HepG2 (cell line): ENCODE measurements at regions not wholly inside any gene's neighbourhood (a gene's known extent, or its start where the extent isn't known, plus 50 kb on each side); places are given as distances from the start of the nearest gene placed in this dataset.

Experiments used
- ATAC-seq: fragments of 200-7000 bp; cut with Tn5 transposase; 3 replicates; pipeline ENCODE4 v1.9.1; 2020; ENCODE audit warnings: mild to moderate bottlenecking, moderate library complexity
- BruUV-seq: library from RNA; stranded (reverse); fragments of 400-500 nt; replicated peaks from 2 replicates; lab custom pipeline; 2021; lab: Mats Ljungman, UMichigan
- CTCF ChIA-PET: fragments of 300-600 bp; formaldehyde crosslinking; extraction: SDS; loops from one replicate; lab custom pipeline; 2021; ENCODE audit warnings: low total read pairs, inconsistent platforms, low intra/inter-chr PET ratio; lab: Yijun Ruan, JAX
- POLR2A ChIA-PET: fragments of 350-600 bp; sonication (Branson Sonifier 250); formaldehyde crosslinking; loops from one replicate; lab custom pipeline; 2020; ENCODE audit warnings: antibody characterized with exemption, inconsistent platforms; lab: Yijun Ruan, JAX
- DNase-seq: peaks from one replicate; pipeline ENCODE4 v3.0.0-alpha.2; 2015; ENCODE audit warnings: low spot score
- FAIRE-seq: peaks from 3 replicates; lab custom pipeline; 2011; peaks lifted over from hg19 to GRCh38; lab: Jason Lieb, UNC
- H2AFZ ChIP-seq: one replicate; pipeline ENCODE4 v1.6.1; 2011; ENCODE audit warnings: low read length, inconsistent platforms
- H3K27ac ChIP-seq: fragments of 300-600 bp; 3 replicates; pipeline ENCODE4 v1.8.0; 2011; ENCODE audit warnings: mixed run types, mild to moderate bottlenecking, mixed read lengths, low read length, inconsistent platforms; ENCODE audit not compliant: insufficient read depth; ENCODE audit errors: extremely low read length
- H3K27me3 ChIP-seq, 2 experiments: fragments of 200-600 bp in 1 of 2; 2 replicates in 1 of 2; 3 replicates in 1 of 2; pipeline versions ENCODE4 v1.6.0 to v1.8.0; 2011; ENCODE audit warnings: low read length in 2 of 2, mild to moderate bottlenecking in 2 of 2, moderate library complexity in 2 of 2, inconsistent platforms in 1 of 2; ENCODE audit not compliant: insufficient read depth in 2 of 2, control insufficient read depth in 1 of 2
- H3K36me3 ChIP-seq, 2 experiments: fragments of 200-600 bp in 1 of 2; replicated peaks in 1 of 2; 2 replicates in 1 of 2; 3 replicates in 1 of 2; pipeline versions ENCODE4 v1.5.1 to v1.8.0; 2011; ENCODE audit warnings: low read length in 2 of 2, inconsistent platforms in 1 of 2; ENCODE audit not compliant: insufficient read depth in 2 of 2, control insufficient read depth in 1 of 2
- H3K4me1 ChIP-seq: 2 replicates; pipeline ENCODE4 v1.5.1; 2012; ENCODE audit warnings: low read length, inconsistent platforms; ENCODE audit not compliant: insufficient read depth
- H3K4me2 ChIP-seq: 2 replicates; pipeline ENCODE4 v1.6.0; 2011; ENCODE audit warnings: low read depth, low read length, inconsistent platforms
- H3K4me3 ChIP-seq, 3 experiments: fragments of 200-600 bp in 1 of 3; sonication (generic), shearing (Covaris generic) in 1 of 3; replicated peaks in 1 of 3; 2 replicates each; pipeline ENCODE4 v1.5.1; 2011 to 2016; ENCODE audit warnings: low read length in 3 of 3, inconsistent platforms in 2 of 3, low read depth in 2 of 3, mild to moderate bottlenecking in 2 of 3, control low read depth in 1 of 3, mixed read lengths in 1 of 3; ENCODE audit not compliant: insufficient read depth in 1 of 3
- H3K79me2 ChIP-seq: one replicate; pipeline ENCODE4 v1.6.1; 2011; ENCODE audit warnings: low read length, inconsistent platforms; ENCODE audit not compliant: insufficient read depth
- H3K9ac ChIP-seq: 2 replicates; pipeline ENCODE4 v1.6.0; 2011; ENCODE audit warnings: mild to moderate bottlenecking, low read depth, low read length, inconsistent platforms; ENCODE audit not compliant: insufficient read depth
- H3K9me3 ChIP-seq: 2 replicates; pipeline ENCODE4 v1.5.1; 2012; ENCODE audit warnings: mild to moderate bottlenecking, low read length
- H4K20me1 ChIP-seq: 2 replicates; pipeline ENCODE4 v1.6.0; 2011; ENCODE audit warnings: inconsistent platforms, mild to moderate bottlenecking, low read length, moderate library complexity; ENCODE audit not compliant: insufficient read depth
- ELK4 ChIP-seq: sonication (generic); formaldehyde crosslinking; IDR thresholded peaks from 2 replicates; pipeline ENCODE4 v1.9.0; 2021; ENCODE audit warnings: missing genetic modification reagents, borderline replicate concordance
- KAT2B ChIP-seq: fragments of 150-350 bp; IDR thresholded peaks from 2 replicates; pipeline ENCODE4 v1.6.1; 2014; ENCODE audit warnings: low read depth, low read length, borderline replicate concordance
- MAFK ChIP-seq, 2 experiments: IDR thresholded peaks in 1 of 2; conservative IDR thresholded peaks in 1 of 2; 2 replicates each; pipeline ENCODE4 v1.6.1; 2011; ENCODE audit warnings: improper control_type of control experiment in 2 of 2, low read length in 2 of 2
- PAXIP1 ChIP-seq: sonication (generic); formaldehyde crosslinking; conservative IDR thresholded peaks from 2 replicates; pipeline ENCODE4 v1.4.0; 2020; ENCODE audit warnings: mild to moderate bottlenecking, missing genetic modification reagents, moderate library complexity
- ZNF136 ChIP-seq: sonication (generic); formaldehyde crosslinking; IDR thresholded peaks from 2 replicates; pipeline ENCODE4 v1.8.1; 2022; ENCODE audit warnings: low read depth, mild to moderate bottlenecking, moderate library complexity, missing genetic modification reagents
- ZNF678 ChIP-seq: sonication (generic); formaldehyde crosslinking; IDR thresholded peaks from 2 replicates; pipeline ENCODE4 v1.4.0; 2020; ENCODE audit warnings: mild to moderate bottlenecking, missing genetic modification reagents
- WGBS: methylation state at CpG from one replicate; pipeline ENCODE4 v1.1.6; 2017; ENCODE audit warnings: low lambda C conversion rate; 5-methylcytosine and 5-hydroxymethylcytosine counted together
- in situ Hi-C: cut with HindIII; loops from 2 replicates; pipeline ENCODE4 v1.10.0; 2017; ENCODE audit warnings: low pct_unique_long_range_greater_than_20kb; ENCODE audit not compliant: extremely low pct_ligation_motif_present
- intact Hi-C: fragments of 100-400 bp; cut with micrococcal nuclease; formaldehyde crosslinking; loops from one replicate; pipeline ENCODE4 v1.10.0; 2022; ENCODE audit not compliant: unreplicated experiment

GRCh38 chr9:71364186-71364955 lies 242.9 kb upstream of the TRPM3 start (continued):
- TF ChIP-seq PAXIP1 (no peak), MAFK (conservative IDR thresholded peaks at IDR 0.05 in 1 of 2, IDR thresholded peaks at IDR 0.05 in 1 of 2; ENCODE audit: low read length in 2 of 2) (no peak), ELK4 (CRISPR knock-in tag) (no peak)

GRCh38 chr9:71363286-71363961 lies 242.0 kb upstream of the TRPM3 start:
- 4% methylated on average over 4 of the region's 4 CpGs for WGBS
- FAIRE-seq, result no peak
- Histone ChIP-seq H3K4me2 (no peak overlapping the region), H2AFZ (no peak overlapping the region), H3K27ac (no peak overlapping the region), H3K4me1 (no peaks in the 10 kb centered on the region), H3K36me3 (no peaks in the 10 kb centered on the region)
- intact Hi-C loops, result no loop called here
- POLR2A ChIA-PET, result no interaction called here
- TF ChIP-seq ZNF678 (CRISPR knock-in tag), result no peak
- TF ChIP-seq ZNF136, result no peak
- TF ChIP-seq KAT2B, result no peak
- TF ChIP-seq, all 625 proteins: peak for 0
- in situ Hi-C loops, result no loop called here
- no peaks in the 10 kb centered on the region for H3K27me3 ChIP-seq
- no peaks in the 10 kb centered on the region for H4K20me1 ChIP-seq
- no peaks in the 10 kb centered on the region for H3K9me3 ChIP-seq
- no peak overlapping the region for H3K4me3 ChIP-seq
- DNase-seq, result no peak
- H3K9ac ChIP-seq, result no peak overlapping the region
- H3K79me2 ChIP-seq, result no peaks in the 10 kb centered on the region
- ATAC-seq, result no peak
- CTCF ChIA-PET, result no interaction called here
- BruUV-seq, result no TSS peak
